ENCODE measurements at regions not wholly inside any gene's neighbourhood (a gene's known extent, or its start where the extent isn't known, plus 50 kb on each side); places are given as distances from the start of the nearest gene placed in this dataset.

- Histone ChIP-seq H3K4me3 (ENCODE audit: low read length) (no peak overlapping the region), H3K36me3 (ENCODE audit: control insufficient read depth, insufficient read depth, low read length) (peaks cover 100% of the 10 kb centered on the region), H3K4me1 (ENCODE audit: control insufficient read depth, insufficient read depth, low read length) (no peaks in the 10 kb centered on the region), H3K27ac (ENCODE audit: low read length) (no peak overlapping the region), H3K9me3 (ENCODE audit: control insufficient read depth, low read depth, low read length) (peaks cover 86% of the 10 kb centered on the region), H3K27me3 (ENCODE audit: control insufficient read depth, insufficient read depth, low read length) (no peaks in the 10 kb centered on the region)
- no CpG with 5 or more reads among the region's 20 CpGs for WGBS (ENCODE audit: insufficient coverage, low lambda C conversion rate)
- DNase-seq: no peak
Measured at GRCh38 chr15:25059698-25060471, 105.1 kb downstream of the SNRPN start.

GRCh38 chr15:25060472-25060803, 105.7 kb downstream of the SNRPN start:
- Histone ChIP-seq H3K9me3 (ENCODE audit: control insufficient read depth, low read depth, low read length) (peaks cover 85% of the 10 kb centered on the region), H3K27me3 (ENCODE audit: control insufficient read depth, insufficient read depth, low read length) (no peaks in the 10 kb centered on the region), H3K27ac (ENCODE audit: low read length) (no peak overlapping the region), H3K36me3 (ENCODE audit: control insufficient read depth, insufficient read depth, low read length) (peaks cover 100% of the 10 kb centered on the region), H3K4me1 (ENCODE audit: control insufficient read depth, insufficient read depth, low read length) (no peaks in the 10 kb centered on the region), H3K4me3 (ENCODE audit: low read length) (no peak overlapping the region)
- DNase-seq: no peak
- no CpG with 5 or more reads among the region's 8 CpGs for WGBS (ENCODE audit: insufficient coverage, low lambda C conversion rate)

- Histone ChIP-seq H3K27me3 (ENCODE audit: control insufficient read depth, insufficient read depth, low read length) (no peaks in the 10 kb centered on the region), H3K9me3 (ENCODE audit: control insufficient read depth, low read depth, low read length) (peaks cover 87% of the 10 kb centered on the region), H3K4me1 (ENCODE audit: control insufficient read depth, insufficient read depth, low read length) (no peaks in the 10 kb centered on the region), H3K36me3 (ENCODE audit: control insufficient read depth, insufficient read depth, low read length) (peaks cover 100% of the 10 kb centered on the region), H3K4me3 (ENCODE audit: low read length) (no peak overlapping the region), H3K27ac (ENCODE audit: low read length) (no peak overlapping the region)
- no CpG with 5 or more reads among the region's 10 CpGs for WGBS (ENCODE audit: insufficient coverage, low lambda C conversion rate)
- DNase-seq: no peak
Measured at GRCh38 chr15:25060996-25061620, 106.3 kb downstream of the SNRPN start.

GRCh38 chr15:25061808-25062550, 107.2 kb downstream of the SNRPN start:
- no CpG with 5 or more reads among the region's 23 CpGs for WGBS (ENCODE audit: insufficient coverage, low lambda C conversion rate)
- Histone ChIP-seq H3K9me3 (ENCODE audit: control insufficient read depth, low read depth, low read length) (peaks cover 87% of the 10 kb centered on the region), H3K4me1 (ENCODE audit: control insufficient read depth, insufficient read depth, low read length) (no peaks in the 10 kb centered on the region), H3K4me3 (ENCODE audit: low read length) (no peak overlapping the region), H3K27ac (ENCODE audit: low read length) (no peak overlapping the region), H3K27me3 (ENCODE audit: control insufficient read depth, insufficient read depth, low read length) (no peaks in the 10 kb centered on the region), H3K36me3 (ENCODE audit: control insufficient read depth, insufficient read depth, low read length) (peaks cover 100% of the 10 kb centered on the region)
- no peak for DNase-seq

GRCh38 chr15:25062551-25063430, 108.0 kb downstream of the SNRPN start:
- peaks cover 79% of the 10 kb centered on the region for H3K9me3 ChIP-seq (ENCODE audit: control insufficient read depth, low read depth, low read length)
- peaks cover 100% of the 10 kb centered on the region for H3K36me3 ChIP-seq (ENCODE audit: control insufficient read depth, insufficient read depth, low read length)
- no peaks in the 10 kb centered on the region for H3K4me1 ChIP-seq (ENCODE audit: control insufficient read depth, insufficient read depth, low read length)
- WGBS (ENCODE audit: insufficient coverage, low lambda C conversion rate): no CpG with 5 or more reads among the region's 13 CpGs
- no peak overlapping the region for H3K27ac ChIP-seq (ENCODE audit: low read length)
- no peak for DNase-seq
- H3K27me3 ChIP-seq (ENCODE audit: control insufficient read depth, insufficient read depth, low read length): no peaks in the 10 kb centered on the region
- no peak overlapping the region for H3K4me3 ChIP-seq (ENCODE audit: low read length)

GRCh38 chr15:25065286-25065685, 110.5 kb downstream of the SNRPN start:
- no peak for DNase-seq
- Histone ChIP-seq H3K27ac (ENCODE audit: low read length) (no peak overlapping the region), H3K9me3 (ENCODE audit: control insufficient read depth, low read depth, low read length) (peaks cover 76% of the 10 kb centered on the region), H3K4me3 (ENCODE audit: low read length) (no peak overlapping the region), H3K27me3 (ENCODE audit: control insufficient read depth, insufficient read depth, low read length) (no peaks in the 10 kb centered on the region), H3K36me3 (ENCODE audit: control insufficient read depth, insufficient read depth, low read length) (peaks cover 99% of the 10 kb centered on the region), H3K4me1 (ENCODE audit: control insufficient read depth, insufficient read depth, low read length) (no peaks in the 10 kb centered on the region)
- WGBS (ENCODE audit: insufficient coverage, low lambda C conversion rate): no CpG with 5 or more reads among the region's 9 CpGs

GRCh38 chr15:25065876-25066275, 111.1 kb downstream of the SNRPN start:
- peaks cover 99% of the 10 kb centered on the region for H3K36me3 ChIP-seq (ENCODE audit: control insufficient read depth, insufficient read depth, low read length)
- H3K27ac ChIP-seq (ENCODE audit: low read length): no peak overlapping the region
- no peaks in the 10 kb centered on the region for H3K27me3 ChIP-seq (ENCODE audit: control insufficient read depth, insufficient read depth, low read length)
- WGBS (ENCODE audit: insufficient coverage, low lambda C conversion rate): no CpG with 5 or more reads among the region's 11 CpGs
- H3K4me3 ChIP-seq (ENCODE audit: low read length): no peak overlapping the region
- H3K9me3 ChIP-seq (ENCODE audit: control insufficient read depth, low read depth, low read length): peaks cover 77% of the 10 kb centered on the region
- H3K4me1 ChIP-seq (ENCODE audit: control insufficient read depth, insufficient read depth, low read length): no peaks in the 10 kb centered on the region
- DNase-seq: no peak

- no CpG with 5 or more reads among the region's 12 CpGs for WGBS (ENCODE audit: insufficient coverage, low lambda C conversion rate)
- Histone ChIP-seq H3K27me3 (ENCODE audit: control insufficient read depth, insufficient read depth, low read length) (no peaks in the 10 kb centered on the region), H3K4me3 (ENCODE audit: low read length) (no peak overlapping the region), H3K36me3 (ENCODE audit: control insufficient read depth, insufficient read depth, low read length) (peaks cover 99% of the 10 kb centered on the region), H3K9me3 (ENCODE audit: control insufficient read depth, low read depth, low read length) (peaks cover 78% of the 10 kb centered on the region), H3K4me1 (ENCODE audit: control insufficient read depth, insufficient read depth, low read length) (no peaks in the 10 kb centered on the region), H3K27ac (ENCODE audit: low read length) (no peak overlapping the region)
- no peak for DNase-seq
Measured at GRCh38 chr15:25066708-25067107, 111.9 kb downstream of the SNRPN start.

GRCh38 chr15:25067725-25068309, 113.0 kb downstream of the SNRPN start:
- Histone ChIP-seq H3K9me3 (ENCODE audit: control insufficient read depth, low read depth, low read length) (peaks cover 76% of the 10 kb centered on the region), H3K4me3 (ENCODE audit: low read length) (no peak overlapping the region), H3K27me3 (ENCODE audit: control insufficient read depth, insufficient read depth, low read length) (no peaks in the 10 kb centered on the region), H3K4me1 (ENCODE audit: control insufficient read depth, insufficient read depth, low read length) (no peaks in the 10 kb centered on the region), H3K36me3 (ENCODE audit: control insufficient read depth, insufficient read depth, low read length) (peaks cover 99% of the 10 kb centered on the region), H3K27ac (ENCODE audit: low read length) (no peak overlapping the region)
- no CpG with 5 or more reads among the region's 12 CpGs for WGBS (ENCODE audit: insufficient coverage, low lambda C conversion rate)
- DNase-seq: no peak

- Histone ChIP-seq H3K36me3 (ENCODE audit: control insufficient read depth, insufficient read depth, low read length) (peaks cover 99% of the 10 kb centered on the region), H3K27ac (ENCODE audit: low read length) (no peak overlapping the region), H3K4me1 (ENCODE audit: control insufficient read depth, insufficient read depth, low read length) (no peaks in the 10 kb centered on the region), H3K9me3 (ENCODE audit: control insufficient read depth, low read depth, low read length) (peaks cover 68% of the 10 kb centered on the region), H3K27me3 (ENCODE audit: control insufficient read depth, insufficient read depth, low read length) (no peaks in the 10 kb centered on the region), H3K4me3 (ENCODE audit: low read length) (no peak overlapping the region)
- no CpG with 5 or more reads among the region's 10 CpGs for WGBS (ENCODE audit: insufficient coverage, low lambda C conversion rate)
- DNase-seq: no peak
Measured at GRCh38 chr15:25068696-25069095, 113.9 kb downstream of the SNRPN start.
